K562 (cell line): ENCODE measurements at regions not wholly inside any gene's neighbourhood (a gene's known extent, or its start where the extent isn't known, plus 50 kb on each side); places are given as distances from the start of the nearest gene placed in this dataset.

Source experiments
- ATAC-seq: fragments of 200-7000 bp; cut with Tn5 transposase; 3 replicates; pipeline ENCODE4 v1.9.1; 2020; ENCODE audit warnings: moderate library complexity
- BruUV-seq: library from RNA; stranded (reverse); fragments of 400-500 nt; replicated peaks from 2 replicates; lab custom pipeline; 2021; lab: Mats Ljungman, UMichigan
- CTCF ChIA-PET: fragments of 300-600 bp; formaldehyde crosslinking; extraction: SDS; loops from one replicate; lab custom pipeline; 2021; ENCODE audit warnings: low intra/inter-chr PET ratio; lab: Yijun Ruan, JAX
- POLR2A ChIA-PET: fragments of 300-600, 350-650 bp; sonication (Branson Sonifier 250); formaldehyde crosslinking; extraction: SDS; loops from one replicate; lab custom pipeline; 2021; ENCODE audit warnings: antibody characterized with exemption, inconsistent platforms; lab: Yijun Ruan, JAX
- DNase-seq, 4 experiments: peaks; one replicate each; pipeline versions ENCODE4 v3.0.0 to v3.0.0-alpha.2; 2011 to 2018; ENCODE audit warnings: low spot score in 3 of 4, mixed read lengths in 3 of 4; ENCODE audit errors: extremely low read depth in 1 of 4
- FAIRE-seq: peaks from 2 replicates; lab custom pipeline; 2011; peaks lifted over from hg19 to GRCh38; lab: Jason Lieb, UNC
- H2AFZ ChIP-seq: 2 replicates; pipeline ENCODE4 v1.6.0; 2011; ENCODE audit warnings: low read depth, low read length, control low read depth, inconsistent platforms
- H3K27ac ChIP-seq: fragments of 200-600 bp; 3 replicates; pipeline ENCODE4 v1.8.0; 2011; ENCODE audit warnings: low read depth, mild to moderate bottlenecking, control low read depth, inconsistent platforms, low read length, moderate library complexity, mixed read lengths; ENCODE audit errors: extremely low read depth
- H3K27me3 ChIP-seq, 2 experiments: fragments of 300-600 bp in 1 of 2; 2 replicates in 1 of 2; 3 replicates in 1 of 2; pipeline versions ENCODE4 v1.6.0 to v1.8.0; 2011; ENCODE audit warnings: inconsistent platforms in 2 of 2, low read length in 2 of 2, mild to moderate bottlenecking in 1 of 2, mixed read lengths in 1 of 2, moderate library complexity in 1 of 2; ENCODE audit not compliant: control insufficient read depth in 2 of 2, insufficient read depth in 2 of 2
- H3K36me3 ChIP-seq: fragments of 300-600 bp; 3 replicates; pipeline ENCODE4 v1.8.0; 2011; ENCODE audit warnings: mild to moderate bottlenecking, low read length, inconsistent platforms; ENCODE audit not compliant: control insufficient read depth, insufficient read depth
- H3K4me1 ChIP-seq, 2 experiments: fragments of 200-600 bp in 1 of 2; replicated peaks in 1 of 2; 2 replicates in 1 of 2; 3 replicates in 1 of 2; pipeline versions ENCODE4 v1.5.1 to v1.8.0; 2011; ENCODE audit warnings: inconsistent platforms in 2 of 2, low read length in 2 of 2, mild to moderate bottlenecking in 1 of 2, mixed read lengths in 1 of 2, moderate library complexity in 1 of 2; ENCODE audit not compliant: control insufficient read depth in 2 of 2, insufficient read depth in 2 of 2
- H3K4me2 ChIP-seq: 2 replicates; pipeline ENCODE4 v1.6.1; 2011; ENCODE audit warnings: low read length, control low read depth, inconsistent platforms, mixed read lengths; ENCODE audit not compliant: insufficient read depth
- H3K4me3 ChIP-seq: fragments of 200-600 bp; sonication (generic), shearing (Covaris generic); 2 replicates; pipeline ENCODE4 v1.5.1; 2016; ENCODE audit warnings: control low read depth, inconsistent platforms
- H3K79me2 ChIP-seq: fragments of 200-600 bp; 3 replicates; pipeline ENCODE4 v1.8.0; 2011; ENCODE audit warnings: low read length, inconsistent platforms; ENCODE audit not compliant: control insufficient read depth, insufficient read depth
- H3K9ac ChIP-seq, 2 experiments: 2 replicates each; pipeline versions ENCODE4 v1.6.0 to v1.6.1; 2011; ENCODE audit warnings: low read depth in 2 of 2, low read length in 2 of 2, control low read depth in 1 of 2, inconsistent platforms in 1 of 2, mild to moderate bottlenecking in 1 of 2, mixed read lengths in 1 of 2; ENCODE audit not compliant: insufficient read depth in 1 of 2
- H3K9me1 ChIP-seq: one replicate; pipeline ENCODE4 v1.6.0; 2011; ENCODE audit warnings: inconsistent platforms, mild to moderate bottlenecking, low read length, moderate library complexity; ENCODE audit not compliant: control insufficient read depth, insufficient read depth
- H3K9me3 ChIP-seq: replicated peaks from 2 replicates; pipeline ENCODE4 v1.5.1; 2011; ENCODE audit warnings: low read depth, low read length, inconsistent platforms; ENCODE audit not compliant: control insufficient read depth, insufficient read depth
- H4K20me1 ChIP-seq: replicated peaks from 2 replicates; pipeline ENCODE4 v1.6.1; 2011; ENCODE audit warnings: low read length, inconsistent platforms, mixed read lengths; ENCODE audit not compliant: control insufficient read depth, insufficient read depth
- DACH1 ChIP-seq: fragments of 450-650 bp; IDR thresholded peaks from 2 replicates; pipeline ENCODE4 v1.6.1; 2018; ENCODE audit not compliant: partially characterized antibody
- ZNF121 ChIP-seq: sonication (generic); formaldehyde crosslinking; conservative IDR thresholded peaks from 2 replicates; pipeline ENCODE4 v1.8.0; 2022; ENCODE audit warnings: missing genetic modification reagents
- WGBS: fragments of 100-300 bp; shearing (Covaris generic); methylation state at CpG from one replicate; pipeline ENCODE4 v1.1.6; 2016; ENCODE audit warnings: low coverage, mixed read lengths; ENCODE audit not compliant: insufficient coverage; ENCODE audit errors: missing lambda C conversion rate; 5-methylcytosine and 5-hydroxymethylcytosine counted together
- in situ Hi-C: fragments of 300-500 bp; cut with MboI; formaldehyde crosslinking; loops from 4 replicates; pipeline ENCODE4 v1.15.0; 2018; ENCODE audit warnings: inconsistent platforms, mixed read lengths
- intact Hi-C: fragments of 100-400 bp; cut with micrococcal nuclease; formaldehyde crosslinking; loops from 2 replicates; pipeline ENCODE4 v1.14.2; 2022
- TF ChIP-seq, protein P1 (sequence below): fragments of 450-650 bp; formaldehyde crosslinking; IDR thresholded peaks from 2 replicates; pipeline ENCODE4 v1.4.0; 2020; ENCODE audit warnings: mild to moderate bottlenecking, mixed read lengths

DNA sequence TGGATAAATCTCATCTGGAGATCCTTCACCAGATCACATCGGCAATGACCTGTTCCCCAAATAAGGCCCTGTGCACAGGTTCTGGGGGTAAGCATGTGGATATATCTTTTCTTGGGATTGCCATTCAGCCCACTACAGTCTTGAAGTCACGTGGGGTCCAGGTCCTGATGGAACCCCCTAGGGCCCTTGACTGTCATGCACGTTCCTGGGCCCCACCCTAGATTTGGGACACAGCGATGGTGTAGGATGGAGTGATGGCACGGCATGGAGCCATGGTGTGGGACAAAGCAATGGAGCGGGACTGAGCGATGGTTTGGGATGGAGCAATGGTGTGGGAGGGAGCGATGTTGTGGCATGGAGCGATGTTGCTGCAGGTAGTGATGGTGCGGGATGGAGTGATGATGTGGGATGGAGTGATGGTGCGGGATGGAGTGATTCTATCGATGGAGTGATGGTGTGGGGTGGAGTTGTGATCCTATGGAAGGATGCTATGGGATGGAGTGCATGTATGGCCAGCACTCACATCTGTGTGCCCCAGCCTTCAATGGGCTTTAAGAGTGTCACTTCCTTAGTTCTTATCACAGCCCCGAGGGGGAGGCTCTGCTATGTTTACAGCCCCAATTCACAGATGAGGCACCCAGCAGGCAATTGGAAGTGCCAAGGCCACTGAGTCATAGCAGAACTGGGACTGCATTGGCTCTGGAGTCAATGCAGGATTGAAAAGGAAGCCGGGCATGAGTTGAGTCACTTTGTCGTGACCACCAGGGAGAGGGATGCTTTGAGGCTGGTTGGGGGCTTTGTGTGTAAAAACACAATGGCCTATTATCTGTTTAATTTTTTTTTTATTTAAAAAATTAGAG lies 97.0 kb upstream of the C1orf174 start:
- Histone ChIP-seq H2AFZ (no peak overlapping the region), H3K9ac (no peak overlapping the region), H3K27me3 (peaks cover 5 to 61% of the 10 kb centered on the region in 2 experiments; a peak in 4 of 5 replicates), H3K79me2 (no peaks in the 10 kb centered on the region), H3K27ac (no peak overlapping the region), H3K4me1 (peaks cover 0 to 11% of the 10 kb centered on the region in 2 experiments; a peak in 2 of 5 replicates), H4K20me1 (peaks cover 11% of the 10 kb centered on the region; the same call in 1 of the 2 replicates), H3K9me1 (no peaks in the 10 kb centered on the region), H3K36me3 (peaks cover 9% of the 10 kb centered on the region; the same call in 1 of the 3 replicates), H3K4me2 (no peak overlapping the region), H3K9me3 (no peaks in the 10 kb centered on the region), H3K4me3 (no peak overlapping the region)
- ChIA-PET CTCF (no interaction called here), POLR2A (no interaction called here)
- DNase-seq (no peak), ATAC-seq (no peak), FAIRE-seq (no peak)
- in situ Hi-C loops: no loop called here
- intact Hi-C loops: no loop called here
- TF ChIP-seq DACH1 (no peak), ZNF121 (CRISPR knock-in tag) (no peak)
- TF ChIP-seq, protein P1, sequence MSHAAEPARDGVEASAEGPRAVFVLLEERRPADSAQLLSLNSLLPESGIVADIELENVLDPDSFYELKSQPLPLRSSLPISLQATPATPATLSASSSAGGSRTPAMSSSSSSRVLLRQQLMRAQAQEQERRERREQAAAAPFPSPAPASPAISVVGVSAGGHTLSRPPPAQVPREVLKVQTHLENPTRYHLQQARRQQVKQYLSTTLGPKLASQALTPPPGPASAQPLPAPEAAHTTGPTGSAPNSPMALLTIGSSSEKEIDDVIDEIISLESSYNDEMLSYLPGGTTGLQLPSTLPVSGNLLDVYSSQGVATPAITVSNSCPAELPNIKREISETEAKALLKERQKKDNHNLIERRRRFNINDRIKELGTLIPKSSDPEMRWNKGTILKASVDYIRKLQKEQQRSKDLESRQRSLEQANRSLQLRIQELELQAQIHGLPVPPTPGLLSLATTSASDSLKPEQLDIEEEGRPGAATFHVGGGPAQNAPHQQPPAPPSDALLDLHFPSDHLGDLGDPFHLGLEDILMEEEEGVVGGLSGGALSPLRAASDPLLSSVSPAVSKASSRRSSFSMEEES (CRISPR knock-in tag): 0 out of 2 replicates have a peak, but pooled peaks have one; percentile 1
- WGBS: 25% methylated on average over 15 of the region's 15 CpGs
- BruUV-seq: no TSS peak
